ENCODE measurements at regions not wholly inside any gene's neighbourhood (a gene's known extent, or its start where the extent isn't known, plus 50 kb on each side); places are given as distances from the start of the nearest gene placed in this dataset.
"Not testable (repeated sequence)": the region's sequence is repeated elsewhere in the genome, so short reads cannot be mapped to it uniquely, and the experiment has no call there.

GRCh38 chr1:201641524-201642253 is 102.8 kb downstream of the NAV1 start:
- no peaks in the 10 kb centered on the region for H3K27me3 ChIP-seq (ENCODE audit: control insufficient read depth, insufficient read depth, low read length)
- no peaks in the 10 kb centered on the region for H3K4me1 ChIP-seq
- no peak overlapping the region for H2AFZ ChIP-seq
- no peak for TF ChIP-seq CTCF (IDR thresholded peaks at IDR 0.05)
- no peak overlapping the region for H3K27ac ChIP-seq
- no peaks in the 10 kb centered on the region for H3K36me3 ChIP-seq (ENCODE audit: control insufficient read depth, insufficient read depth, low read length)
- no peaks in the 10 kb centered on the region for H3K9me3 ChIP-seq (ENCODE audit: control insufficient read depth, low read length)
- H3K4me3 ChIP-seq (ENCODE audit: low read depth, low read length): no peak overlapping the region
- H3K4me2 ChIP-seq (ENCODE audit: low read length): no peak overlapping the region
- no peak overlapping the region for H3K9ac ChIP-seq
- no peaks in the 10 kb centered on the region for H3K79me2 ChIP-seq

GRCh38 chr1:201643835-201644104 is 104.8 kb downstream of the NAV1 start:
- no peak for TF ChIP-seq CTCF (IDR thresholded peaks at IDR 0.05)
- Histone ChIP-seq H2AFZ (no peak overlapping the region), H3K79me2 (no peaks in the 10 kb centered on the region), H3K9ac (no peak overlapping the region), H3K4me1 (no peaks in the 10 kb centered on the region), H3K4me3 (ENCODE audit: low read depth, low read length) (no peak overlapping the region), H3K36me3 (ENCODE audit: control insufficient read depth, insufficient read depth, low read length) (no peaks in the 10 kb centered on the region), H3K4me2 (ENCODE audit: low read length) (no peak overlapping the region), H3K27me3 (ENCODE audit: control insufficient read depth, insufficient read depth, low read length) (no peaks in the 10 kb centered on the region), H3K27ac (no peak overlapping the region), H3K9me3 (ENCODE audit: control insufficient read depth, low read length) (no peaks in the 10 kb centered on the region)

- Histone ChIP-seq H3K27ac (no peak overlapping the region), H3K27me3 (ENCODE audit: control insufficient read depth, insufficient read depth, low read length) (no peaks in the 10 kb centered on the region), H3K9ac (no peak overlapping the region), H3K4me2 (ENCODE audit: low read length) (no peak overlapping the region), H3K79me2 (no peaks in the 10 kb centered on the region), H2AFZ (no peak overlapping the region), H3K4me1 (no peaks in the 10 kb centered on the region), H3K9me3 (ENCODE audit: control insufficient read depth, low read length) (no peaks in the 10 kb centered on the region), H3K4me3 (ENCODE audit: low read depth, low read length) (no peak overlapping the region), H3K36me3 (ENCODE audit: control insufficient read depth, insufficient read depth, low read length) (no peaks in the 10 kb centered on the region)
- TF ChIP-seq CTCF (IDR thresholded peaks at IDR 0.05): no peak
Measured at GRCh38 chr1:201644197-201644596, 105.3 kb downstream of the NAV1 start.

GRCh38 chr1:201645000-201645399 is 106.1 kb downstream of the NAV1 start:
- H3K36me3 ChIP-seq (ENCODE audit: control insufficient read depth, insufficient read depth, low read length); H3K27me3 ChIP-seq (ENCODE audit: control insufficient read depth, insufficient read depth, low read length); H3K4me2 ChIP-seq (ENCODE audit: low read length); H3K79me2 ChIP-seq; H2AFZ ChIP-seq; H3K9me3 ChIP-seq (ENCODE audit: control insufficient read depth, low read length); H3K27ac ChIP-seq; H3K9ac ChIP-seq; H3K4me3 ChIP-seq (ENCODE audit: low read depth, low read length); H3K4me1 ChIP-seq: not testable (repeated sequence)

GRCh38 chr1:201645956-201646355 is 107.0 kb downstream of the NAV1 start:
- Histone ChIP-seq H3K4me3 (ENCODE audit: low read depth, low read length) (no peak overlapping the region), H3K79me2 (no peaks in the 10 kb centered on the region), H3K27me3 (ENCODE audit: control insufficient read depth, insufficient read depth, low read length) (no peaks in the 10 kb centered on the region), H3K36me3 (ENCODE audit: control insufficient read depth, insufficient read depth, low read length) (no peaks in the 10 kb centered on the region), H3K4me2 (ENCODE audit: low read length) (no peak overlapping the region), H3K9ac (no peak overlapping the region), H3K9me3 (ENCODE audit: control insufficient read depth, low read length) (no peaks in the 10 kb centered on the region), H3K27ac (no peak overlapping the region), H3K4me1 (no peaks in the 10 kb centered on the region), H2AFZ (no peak overlapping the region)
- no peak for TF ChIP-seq CTCF (IDR thresholded peaks at IDR 0.05)
